Karpas-422 (cell line): ENCODE measurements at regions not wholly inside any gene's neighbourhood (a gene's known extent, or its start where the extent isn't known, plus 50 kb on each side); places are given as distances from the start of the nearest gene placed in this dataset.

Experiments
- DNase-seq: peaks from one replicate; pipeline ENCODE4 v3.0.0-alpha.2; 2015
- H2AFZ ChIP-seq: fragments of 200-600 bp; sonication (generic); 2 replicates; pipeline ENCODE4 v1.6.1; 2014; ENCODE audit warnings: antibody characterized with exemption, low read length, mixed read lengths
- H3K27ac ChIP-seq: fragments of 200-600 bp; sonication (generic); 2 replicates; pipeline ENCODE4 v1.5.1; 2014; ENCODE audit warnings: mild to moderate bottlenecking, low read length, moderate library complexity
- H3K27me3 ChIP-seq: fragments of 200-600 bp; sonication (generic); 2 replicates; pipeline ENCODE4 v1.6.1; 2014; ENCODE audit warnings: low read length, mixed read lengths
- H3K36me3 ChIP-seq: fragments of 200-600 bp; sonication (generic); 2 replicates; pipeline ENCODE4 v1.6.1; 2014; ENCODE audit warnings: low read length, mixed read lengths; ENCODE audit not compliant: insufficient read depth
- H3K4me1 ChIP-seq: fragments of 200-600 bp; sonication (generic); 2 replicates; pipeline ENCODE4 v1.6.1; 2014; ENCODE audit warnings: mild to moderate bottlenecking, low read length, mixed read lengths
- H3K4me2 ChIP-seq: fragments of 200-600 bp; sonication (generic); 2 replicates; pipeline ENCODE4 v1.6.1; 2014; ENCODE audit warnings: low read length, low read depth, mild to moderate bottlenecking; ENCODE audit not compliant: poor library complexity, severe bottlenecking
- H3K4me3 ChIP-seq: fragments of 200-600 bp; sonication (generic); 2 replicates; pipeline ENCODE4 v1.5.1; 2014; ENCODE audit warnings: mild to moderate bottlenecking, antibody characterized with exemption, low read length, mixed read lengths
- H3K79me2 ChIP-seq: fragments of 200-600 bp; sonication (generic); 2 replicates; pipeline ENCODE4 v1.6.1; 2014; ENCODE audit warnings: mild to moderate bottlenecking, low read length, mixed read lengths
- H3K9ac ChIP-seq: fragments of 200-600 bp; sonication (generic); 2 replicates; pipeline ENCODE4 v1.6.0; 2014; ENCODE audit warnings: low read length
- H3K9me2 ChIP-seq: fragments of 200-600 bp; sonication (generic), shearing (Covaris generic); replicated peaks from 2 replicates; pipeline ENCODE4 v1.6.0; 2014; ENCODE audit warnings: mild to moderate bottlenecking, low read length, moderate library complexity; ENCODE audit not compliant: insufficient read depth
- H3K9me3 ChIP-seq: fragments of 300-700, 200-600 bp; sonication (generic); 2 replicates; pipeline ENCODE4 v1.6.1; 2014; ENCODE audit warnings: low read length, mixed read lengths
- H4K20me1 ChIP-seq: fragments of 200-600 bp; sonication (generic); 2 replicates; pipeline ENCODE4 v1.6.1; 2014; ENCODE audit warnings: mild to moderate bottlenecking, antibody characterized with exemption, low read length, low read depth; ENCODE audit not compliant: insufficient read depth

DNA sequence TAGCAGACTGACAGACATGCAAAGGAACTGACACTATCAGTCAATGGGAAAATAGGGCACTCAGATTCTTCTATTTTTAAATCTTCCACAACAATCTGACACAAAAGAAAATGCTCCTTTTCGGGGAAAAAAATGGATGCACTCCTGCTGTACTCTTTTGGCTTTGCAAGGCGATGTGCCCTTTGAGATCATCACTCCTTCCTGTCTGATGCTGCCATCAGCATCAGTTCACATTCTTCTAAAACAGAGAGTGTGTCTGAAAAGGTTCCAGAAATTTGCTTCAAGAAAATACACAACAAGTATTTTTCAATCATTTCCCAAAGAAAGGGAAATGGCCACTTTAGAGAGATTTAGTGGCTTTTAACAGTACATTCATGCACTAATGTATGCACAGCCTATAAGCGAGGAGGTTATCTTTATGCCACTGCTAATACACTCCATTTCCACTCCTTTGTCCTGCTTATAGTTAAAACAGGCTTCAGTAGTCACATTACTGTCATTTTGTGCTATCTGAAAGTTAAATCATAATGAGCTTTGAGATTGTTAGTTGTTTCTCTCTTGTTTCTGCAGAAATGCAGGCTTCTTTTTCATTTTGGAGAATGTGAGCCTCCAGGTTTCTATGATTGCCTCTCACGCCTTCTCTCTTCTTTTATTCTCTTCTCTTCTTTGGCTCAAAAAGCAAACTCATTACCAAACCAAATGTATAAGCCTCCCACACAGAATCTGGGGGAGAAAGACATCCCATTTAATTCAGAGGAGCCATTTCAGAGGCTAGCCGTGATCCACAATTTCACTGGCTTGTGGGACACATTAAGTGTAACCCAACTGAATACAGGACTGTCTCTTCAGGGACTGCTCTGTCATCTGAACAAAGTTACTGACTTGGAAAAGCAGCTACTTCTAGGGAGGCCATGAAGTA lies 110.9 kb upstream of the CCDC196 start:
- Histone ChIP-seq H2AFZ (no peak overlapping the region), H3K36me3 (no peaks in the 10 kb centered on the region), H3K9ac (no peak overlapping the region), H3K27me3 (no peaks in the 10 kb centered on the region), H3K4me1 (no peaks in the 10 kb centered on the region), H3K79me2 (no peaks in the 10 kb centered on the region), H3K27ac (no peak overlapping the region), H4K20me1 (no peaks in the 10 kb centered on the region), H3K9me3 (no peaks in the 10 kb centered on the region), H3K4me2 (no peak overlapping the region), H3K9me2 (no peaks in the 10 kb centered on the region), H3K4me3 (no peak overlapping the region)
- no peak for DNase-seq

DNA sequence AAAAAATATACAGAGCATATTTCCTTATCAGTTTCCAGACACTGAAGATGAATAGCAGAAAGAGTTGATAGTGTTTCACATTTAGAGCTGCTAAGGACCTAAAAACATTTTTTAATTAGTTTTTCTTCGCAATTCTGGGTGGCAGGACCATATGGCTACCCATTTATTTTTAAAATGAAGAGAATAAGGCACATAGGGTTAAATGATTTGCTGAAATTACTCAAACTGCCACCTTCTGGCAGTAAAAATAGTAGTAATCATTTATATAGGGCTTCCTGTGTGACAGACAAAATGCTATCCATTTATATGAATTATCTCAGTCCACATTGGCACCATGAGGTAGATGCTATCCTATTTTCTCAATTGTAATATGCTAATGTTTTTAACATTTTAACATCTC lies 108.6 kb upstream of the CCDC196 start:
- no peaks in the 10 kb centered on the region for H3K9me3 ChIP-seq
- DNase-seq = no peak

DNA sequence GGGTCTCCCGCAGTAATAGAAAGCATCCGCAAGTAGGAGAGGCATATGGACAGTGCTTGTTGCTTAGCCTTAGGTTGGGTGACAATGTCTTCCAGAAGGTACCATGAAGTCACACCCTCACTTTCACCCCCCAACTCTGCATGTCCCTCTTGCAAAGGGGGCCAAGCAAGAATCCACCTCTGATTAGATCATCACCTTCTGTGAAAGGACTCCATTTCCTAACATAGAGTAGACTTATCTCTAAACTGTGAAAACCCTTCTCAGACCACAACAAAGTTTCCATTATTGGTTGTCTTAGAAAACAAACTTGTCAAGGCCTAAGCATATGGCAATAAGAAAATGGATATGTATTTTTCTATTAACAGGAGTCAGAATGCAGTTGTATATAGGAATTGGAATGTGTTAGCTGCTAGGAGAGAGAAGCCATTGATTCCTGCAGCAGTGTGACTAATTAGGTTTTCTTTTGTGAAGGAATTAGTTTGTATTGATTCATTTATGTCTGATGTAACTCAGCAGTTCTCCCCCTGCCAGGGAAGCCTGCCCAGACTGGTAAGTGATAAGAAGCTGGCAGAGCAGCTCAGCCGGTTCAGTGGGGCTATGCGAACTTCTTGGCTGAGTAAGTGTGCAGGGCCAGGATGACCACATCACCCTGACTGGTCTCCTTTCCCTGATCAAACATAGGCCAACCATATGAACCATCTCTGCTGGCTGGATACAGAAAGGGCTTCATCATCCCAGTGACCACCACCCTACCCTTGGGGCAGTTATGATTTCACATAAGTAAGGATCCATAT lies 107.3 kb upstream of the CCDC196 start:
- no peaks in the 10 kb centered on the region for H3K79me2 ChIP-seq
- no peaks in the 10 kb centered on the region for H3K27me3 ChIP-seq
- no peak overlapping the region for H3K27ac ChIP-seq
- no peaks in the 10 kb centered on the region for H4K20me1 ChIP-seq
- no peak overlapping the region for H3K4me2 ChIP-seq
- H3K4me3 ChIP-seq = no peak overlapping the region
- DNase-seq = no peak
- H3K9ac ChIP-seq = no peak overlapping the region
- no peaks in the 10 kb centered on the region for H3K9me2 ChIP-seq
- H3K9me3 ChIP-seq = no peaks in the 10 kb centered on the region
- H3K4me1 ChIP-seq = no peaks in the 10 kb centered on the region
- H3K36me3 ChIP-seq = no peaks in the 10 kb centered on the region
- H2AFZ ChIP-seq = no peak overlapping the region

More for the DNA sequence above, 108.6 kb upstream of the CCDC196 start:
- H3K27me3 ChIP-seq = no peaks in the 10 kb centered on the region
- H3K4me3 ChIP-seq = no peak overlapping the region
- no peak overlapping the region for H3K9ac ChIP-seq
- H3K79me2 ChIP-seq = no peaks in the 10 kb centered on the region
- H2AFZ ChIP-seq = no peak overlapping the region
- no peaks in the 10 kb centered on the region for H3K9me2 ChIP-seq
- no peaks in the 10 kb centered on the region for H4K20me1 ChIP-seq
- H3K4me2 ChIP-seq = no peak overlapping the region
- H3K4me1 ChIP-seq = no peaks in the 10 kb centered on the region
- H3K27ac ChIP-seq = no peak overlapping the region
- H3K36me3 ChIP-seq = no peaks in the 10 kb centered on the region

DNA sequence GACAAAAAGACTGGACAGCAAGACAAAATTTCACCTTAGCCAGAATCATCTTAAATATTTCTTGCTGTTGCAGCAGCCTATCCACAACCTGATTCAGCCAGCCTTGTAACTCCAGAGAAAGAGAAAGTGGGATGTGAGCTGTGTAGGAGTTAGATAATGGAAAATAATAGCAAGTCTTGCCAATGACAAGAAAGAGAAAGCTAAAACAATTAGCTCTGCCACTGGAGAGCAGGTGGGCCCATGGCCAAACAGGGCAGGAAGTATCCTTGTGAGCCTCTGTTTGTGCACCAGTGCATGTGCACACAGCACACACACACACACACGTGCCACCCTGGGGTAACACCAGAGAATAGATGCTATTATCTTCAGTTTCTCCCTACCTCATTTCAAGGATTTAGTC lies 106.0 kb upstream of the CCDC196 start:
- H3K9me2 ChIP-seq = no peaks in the 10 kb centered on the region
- H2AFZ ChIP-seq = no peak overlapping the region
- H3K4me1 ChIP-seq = no peaks in the 10 kb centered on the region
- no peaks in the 10 kb centered on the region for H3K9me3 ChIP-seq
- no peak overlapping the region for H3K9ac ChIP-seq
- no peak overlapping the region for H3K4me2 ChIP-seq
- H4K20me1 ChIP-seq = no peaks in the 10 kb centered on the region
- H3K79me2 ChIP-seq = no peaks in the 10 kb centered on the region
- H3K27ac ChIP-seq = no peak overlapping the region
- DNase-seq = no peak
- H3K36me3 ChIP-seq = no peaks in the 10 kb centered on the region
- no peaks in the 10 kb centered on the region for H3K27me3 ChIP-seq
- no peak overlapping the region for H3K4me3 ChIP-seq

DNA sequence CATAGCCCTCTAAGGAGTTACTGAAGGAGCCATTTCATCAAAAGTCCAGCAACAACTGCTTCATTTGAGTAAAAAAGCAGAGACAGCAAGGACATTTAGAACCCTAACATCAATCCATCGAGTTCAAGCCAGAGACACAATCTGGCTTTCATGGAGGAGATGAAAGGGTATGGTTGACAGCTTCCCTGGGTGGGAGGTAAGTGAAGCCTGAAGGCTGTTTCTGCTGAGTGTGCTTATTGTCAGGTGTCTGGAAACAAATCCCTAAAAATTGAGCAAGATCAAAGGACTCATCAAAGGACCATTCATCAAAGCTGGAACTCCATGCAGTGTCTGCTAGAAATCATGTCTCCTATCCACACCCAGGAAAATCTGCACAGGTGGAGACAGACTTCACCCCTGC lies 104.4 kb upstream of the CCDC196 start:
- H3K79me2 ChIP-seq = no peaks in the 10 kb centered on the region

DNA sequence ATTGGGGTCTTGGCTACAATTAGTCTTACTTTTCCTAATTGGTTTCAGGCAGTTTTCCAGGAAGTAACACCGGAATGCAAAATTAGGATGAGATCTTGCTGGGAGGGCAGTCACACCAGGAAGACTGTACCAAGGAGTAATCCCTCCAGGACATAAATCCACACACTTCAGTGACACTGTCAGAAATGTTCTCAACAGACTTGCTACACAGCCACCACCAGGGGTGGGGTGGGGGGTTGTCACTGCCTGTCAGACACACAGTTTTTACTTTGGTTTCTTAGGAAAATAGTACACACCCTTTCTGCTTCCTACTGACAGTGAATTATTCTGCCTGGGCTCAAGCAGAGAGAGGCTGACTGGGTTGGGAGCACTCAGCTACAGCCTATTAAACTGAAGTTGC lies 102.9 kb upstream of the CCDC196 start:
- Histone ChIP-seq H3K79me2 (no peaks in the 10 kb centered on the region), H3K9me2 (no peaks in the 10 kb centered on the region), H3K4me3 (no peak overlapping the region), H3K4me1 (no peaks in the 10 kb centered on the region), H2AFZ (no peak overlapping the region), H4K20me1 (no peaks in the 10 kb centered on the region), H3K36me3 (no peaks in the 10 kb centered on the region), H3K9me3 (no peaks in the 10 kb centered on the region), H3K9ac (no peak overlapping the region), H3K27me3 (no peaks in the 10 kb centered on the region), H3K27ac (no peak overlapping the region), H3K4me2 (no peak overlapping the region)
- DNase-seq = no peak

More for the DNA sequence above, 104.4 kb upstream of the CCDC196 start:
- Histone ChIP-seq H2AFZ (no peak overlapping the region), H4K20me1 (no peaks in the 10 kb centered on the region), H3K9ac (no peak overlapping the region), H3K27ac (no peak overlapping the region), H3K4me1 (no peaks in the 10 kb centered on the region), H3K4me2 (no peak overlapping the region), H3K9me2 (no peaks in the 10 kb centered on the region), H3K27me3 (no peaks in the 10 kb centered on the region), H3K36me3 (no peaks in the 10 kb centered on the region), H3K4me3 (no peak overlapping the region), H3K9me3 (no peaks in the 10 kb centered on the region)
- no peak for DNase-seq

DNA sequence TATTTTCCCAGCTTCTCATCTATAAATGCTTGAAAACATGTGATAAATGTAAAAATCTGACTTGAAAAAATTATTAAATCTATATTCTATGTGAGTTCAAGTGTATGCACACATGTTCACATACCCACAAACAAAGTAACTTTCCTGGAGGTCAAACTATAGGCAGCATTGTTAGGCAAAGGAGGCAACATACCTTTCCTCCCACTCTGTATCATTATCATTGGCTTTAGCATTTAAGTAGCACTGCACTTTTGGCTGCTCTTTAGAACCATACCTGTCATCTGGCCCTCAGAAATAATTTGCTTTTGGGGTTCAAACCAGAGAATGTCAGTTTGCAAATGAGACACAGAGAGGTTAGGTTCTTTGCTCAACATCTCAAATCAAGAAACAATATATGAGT lies 102.4 kb upstream of the CCDC196 start:
- H4K20me1 ChIP-seq = no peaks in the 10 kb centered on the region
- no peak for DNase-seq

DNA sequence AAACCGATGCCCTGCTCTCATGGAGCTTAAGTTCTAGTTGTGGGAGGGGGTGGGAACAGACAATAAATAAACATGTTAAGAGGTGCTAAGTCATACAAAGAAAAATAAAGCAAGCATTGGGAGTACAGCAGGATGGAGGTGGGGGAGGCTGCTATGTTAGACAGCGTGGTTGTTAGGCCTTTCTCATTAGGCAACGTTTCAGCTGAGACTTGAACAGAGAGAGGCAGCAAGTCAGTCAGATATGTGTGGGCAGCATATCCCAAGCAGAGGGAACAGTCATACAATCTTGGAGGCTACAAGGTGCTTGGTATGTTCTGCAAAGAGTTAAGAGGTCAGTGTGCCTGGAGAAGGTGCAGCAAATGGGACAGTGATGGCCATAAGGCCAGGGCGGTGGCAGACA lies 97.7 kb upstream of the CCDC196 start:
- Histone ChIP-seq H3K27ac (no peak overlapping the region), H3K4me3 (no peak overlapping the region), H2AFZ (no peak overlapping the region), H3K36me3 (no peaks in the 10 kb centered on the region), H3K9ac (no peak overlapping the region), H3K9me3 (no peaks in the 10 kb centered on the region), H3K79me2 (no peaks in the 10 kb centered on the region), H3K27me3 (no peaks in the 10 kb centered on the region), H3K9me2 (no peaks in the 10 kb centered on the region), H3K4me1 (no peaks in the 10 kb centered on the region), H3K4me2 (no peak overlapping the region), H4K20me1 (no peaks in the 10 kb centered on the region)
- no peak for DNase-seq

More for the DNA sequence above, 102.4 kb upstream of the CCDC196 start:
- H3K9me3 ChIP-seq = no peaks in the 10 kb centered on the region
- no peaks in the 10 kb centered on the region for H3K79me2 ChIP-seq
- H3K9me2 ChIP-seq = no peaks in the 10 kb centered on the region
- no peak overlapping the region for H2AFZ ChIP-seq
- no peak overlapping the region for H3K27ac ChIP-seq
- no peaks in the 10 kb centered on the region for H3K36me3 ChIP-seq
- H3K9ac ChIP-seq = no peak overlapping the region
- no peak overlapping the region for H3K4me2 ChIP-seq
- no peaks in the 10 kb centered on the region for H3K27me3 ChIP-seq
- H3K4me3 ChIP-seq = no peak overlapping the region
- H3K4me1 ChIP-seq = no peaks in the 10 kb centered on the region
